ENCODE measurements at regions not wholly inside any gene's neighbourhood (a gene's known extent, or its start where the extent isn't known, plus 50 kb on each side); places are given as distances from the start of the nearest gene placed in this dataset.

DNA sequence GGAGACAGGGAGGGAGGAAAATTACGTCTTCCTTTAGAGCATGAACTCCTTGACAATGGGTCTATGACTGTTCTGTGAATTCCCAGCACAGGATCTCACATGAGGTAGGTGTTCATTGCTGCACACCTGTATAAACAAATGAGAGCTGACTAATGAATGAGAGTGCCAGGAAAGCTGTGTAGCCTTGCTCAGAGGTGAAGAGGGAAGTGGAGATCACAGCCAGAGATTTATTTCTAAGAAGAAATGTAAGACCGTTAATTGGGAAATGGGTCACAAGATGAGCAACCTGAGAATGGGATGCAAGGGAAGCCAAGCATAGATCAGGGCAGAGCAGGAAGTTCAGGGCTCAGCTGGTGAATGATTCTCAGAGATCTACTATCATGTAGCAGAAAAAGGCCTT is 295.1 kb downstream of the CDK5RAP2 start:
- H3K27ac ChIP-seq (ENCODE audit: low read depth in 1 of 2, low read length in 1 of 2) = no peak overlapping the region
- H3K4me3 ChIP-seq (ENCODE audit: low read length in 2 of 2) = no peak overlapping the region
- no peaks in the 10 kb centered on the region for H3K27me3 ChIP-seq (ENCODE audit: control insufficient read depth in 2 of 2, insufficient read depth in 1 of 2, low read length in 1 of 2)
- WGBS = 82% methylated on average over 2 of the region's 2 CpGs
- no peak for DNase-seq (ENCODE audit: low read depth in 6 of 9, low spot score in 9 of 9)
- H3K9me3 ChIP-seq (ENCODE audit: control insufficient read depth in 2 of 2, insufficient read depth in 1 of 2, low read length in 1 of 2) = no peaks in the 10 kb centered on the region
- H3K4me1 ChIP-seq (ENCODE audit: control insufficient read depth in 2 of 2, insufficient read depth in 2 of 2, low read length in 2 of 2) = no peaks in the 10 kb centered on the region
- H3K36me3 ChIP-seq (ENCODE audit: control insufficient read depth in 2 of 2, insufficient read depth in 2 of 2, low read length in 1 of 2) = no peaks in the 10 kb centered on the region

DNA sequence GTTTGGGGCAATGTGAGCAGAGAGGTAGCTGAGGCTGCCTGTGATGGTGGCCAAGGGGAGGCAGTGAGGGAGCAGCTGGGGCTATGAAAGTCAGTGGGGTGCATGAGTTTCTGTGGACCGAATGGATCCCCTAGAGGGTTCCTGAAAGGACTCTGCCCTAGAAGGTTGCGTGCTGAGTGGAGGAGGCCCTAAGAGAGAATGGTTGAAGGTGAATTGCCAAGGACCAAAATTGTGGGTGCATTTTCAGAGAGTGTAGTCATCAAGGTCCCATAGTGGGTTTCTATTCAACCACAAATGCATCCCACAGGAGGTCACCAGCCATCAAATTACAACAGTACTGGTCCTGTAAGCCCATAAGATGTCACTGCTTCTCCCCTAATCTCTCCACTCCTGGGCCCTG is 298.3 kb downstream of the CDK5RAP2 start:
- no peak for DNase-seq (ENCODE audit: low read depth in 6 of 9, low spot score in 9 of 9)
- Histone ChIP-seq H3K4me3 (ENCODE audit: low read length in 2 of 2) (no peak overlapping the region), H3K9me3 (ENCODE audit: control insufficient read depth in 2 of 2, insufficient read depth in 1 of 2, low read length in 1 of 2) (no peaks in the 10 kb centered on the region), H3K4me1 (ENCODE audit: control insufficient read depth in 2 of 2, insufficient read depth in 2 of 2, low read length in 2 of 2) (no peaks in the 10 kb centered on the region), H3K27me3 (ENCODE audit: control insufficient read depth in 2 of 2, insufficient read depth in 1 of 2, low read length in 1 of 2) (no peaks in the 10 kb centered on the region), H3K27ac (ENCODE audit: low read depth in 1 of 2, low read length in 1 of 2) (no peak overlapping the region), H3K36me3 (ENCODE audit: control insufficient read depth in 2 of 2, insufficient read depth in 2 of 2, low read length in 1 of 2) (no peaks in the 10 kb centered on the region)
- WGBS = 94% methylated on average over 2 of the region's 2 CpGs

DNA sequence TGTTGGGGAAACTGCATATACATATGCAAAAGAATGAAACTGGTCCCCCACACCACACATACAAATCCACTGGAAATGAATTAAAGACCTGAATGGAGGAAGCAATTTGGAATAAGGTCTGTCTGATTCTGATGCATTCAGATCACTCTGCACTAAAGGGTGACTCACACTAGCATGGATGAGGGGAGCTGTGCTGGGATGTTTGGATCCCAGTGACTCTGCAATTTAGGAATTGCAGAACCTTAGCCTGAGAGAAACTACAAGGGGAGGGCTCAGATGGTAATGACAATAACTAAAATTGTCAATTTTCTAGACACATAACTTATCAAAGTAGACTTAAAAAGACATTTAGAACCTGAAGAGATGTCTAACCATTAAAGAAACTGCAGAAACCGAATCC is 312.0 kb downstream of the CDK5RAP2 start:
- H3K4me1 ChIP-seq (ENCODE audit: control insufficient read depth in 2 of 2, insufficient read depth in 2 of 2, low read length in 2 of 2) = no peaks in the 10 kb centered on the region
- H3K27me3 ChIP-seq (ENCODE audit: control insufficient read depth in 2 of 2, insufficient read depth in 1 of 2, low read length in 1 of 2) = no peaks in the 10 kb centered on the region
- WGBS = 91% methylated on average over 1 of the region's 1 CpG
- no peaks in the 10 kb centered on the region for H3K9me3 ChIP-seq (ENCODE audit: control insufficient read depth in 2 of 2, insufficient read depth in 1 of 2, low read length in 1 of 2)
- no peak overlapping the region for H3K4me3 ChIP-seq (ENCODE audit: low read length in 2 of 2)
- no peak for DNase-seq (ENCODE audit: low read depth in 6 of 9, low spot score in 9 of 9)
- H3K36me3 ChIP-seq (ENCODE audit: control insufficient read depth in 2 of 2, insufficient read depth in 2 of 2, low read length in 1 of 2) = no peaks in the 10 kb centered on the region
- H3K27ac ChIP-seq (ENCODE audit: low read depth in 1 of 2, low read length in 1 of 2) = no peak overlapping the region

DNA sequence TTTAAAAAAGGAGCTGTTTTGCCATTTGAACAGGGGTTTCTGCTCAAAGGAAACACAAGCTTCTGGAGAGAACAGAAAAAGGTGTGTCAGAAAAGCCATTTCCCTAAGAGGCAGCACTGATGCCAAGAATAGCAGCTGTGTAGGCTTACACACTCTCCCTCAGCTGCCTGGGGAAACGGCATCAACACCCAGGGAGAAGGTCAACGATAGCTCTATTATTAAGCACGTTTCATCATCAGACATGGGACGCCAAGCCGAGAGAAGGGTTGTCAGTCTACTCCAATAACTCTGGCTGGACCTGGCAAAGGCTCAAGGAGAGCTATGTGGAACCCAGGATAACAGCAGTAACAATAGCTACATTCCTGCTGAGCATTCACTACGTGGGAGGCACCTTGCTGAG is 314.2 kb downstream of the CDK5RAP2 start:
- H3K27me3 ChIP-seq (ENCODE audit: control insufficient read depth in 2 of 2, insufficient read depth in 1 of 2, low read length in 1 of 2) = no peaks in the 10 kb centered on the region
- no peaks in the 10 kb centered on the region for H3K9me3 ChIP-seq (ENCODE audit: control insufficient read depth in 2 of 2, insufficient read depth in 1 of 2, low read length in 1 of 2)
- DNase-seq (ENCODE audit: low read depth in 6 of 9, low spot score in 9 of 9) = peak in 1 of 9 donors; percentile 10
- no peak overlapping the region for H3K4me3 ChIP-seq (ENCODE audit: low read length in 2 of 2)
- H3K27ac ChIP-seq (ENCODE audit: low read depth in 1 of 2, low read length in 1 of 2) = no peak overlapping the region
- H3K4me1 ChIP-seq (ENCODE audit: control insufficient read depth in 2 of 2, insufficient read depth in 2 of 2, low read length in 2 of 2) = no peaks in the 10 kb centered on the region
- H3K36me3 ChIP-seq (ENCODE audit: control insufficient read depth in 2 of 2, insufficient read depth in 2 of 2, low read length in 1 of 2) = no peaks in the 10 kb centered on the region
- WGBS = 79% methylated on average over 6 of the region's 6 CpGs

DNA sequence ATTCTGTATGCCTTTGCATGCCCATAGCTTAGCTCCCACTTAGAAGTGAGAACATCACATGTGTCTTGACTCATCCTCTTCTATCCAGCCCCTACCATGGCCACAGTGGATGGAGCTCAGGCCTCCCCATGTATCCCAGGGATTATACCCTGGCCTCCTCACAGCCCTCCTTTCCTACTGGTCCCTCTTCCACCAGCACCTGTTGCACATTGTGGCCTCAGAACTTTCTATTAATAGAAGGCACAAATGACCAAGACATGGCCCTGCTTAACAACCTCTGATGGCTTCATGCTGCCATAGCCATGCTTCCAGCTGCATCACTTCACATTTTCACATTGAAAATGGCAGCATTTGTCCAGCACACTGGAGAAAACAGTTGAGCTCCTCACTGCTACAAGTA is 315.4 kb downstream of the CDK5RAP2 start:
- Histone ChIP-seq H3K36me3 (ENCODE audit: control insufficient read depth in 2 of 2, insufficient read depth in 2 of 2, low read length in 1 of 2) (no peaks in the 10 kb centered on the region), H3K27me3 (ENCODE audit: control insufficient read depth in 2 of 2, insufficient read depth in 1 of 2, low read length in 1 of 2) (no peaks in the 10 kb centered on the region), H3K27ac (ENCODE audit: low read depth in 1 of 2, low read length in 1 of 2) (no peak overlapping the region), H3K9me3 (ENCODE audit: control insufficient read depth in 2 of 2, insufficient read depth in 1 of 2, low read length in 1 of 2) (no peaks in the 10 kb centered on the region), H3K4me1 (ENCODE audit: control insufficient read depth in 2 of 2, insufficient read depth in 2 of 2, low read length in 2 of 2) (no peaks in the 10 kb centered on the region), H3K4me3 (ENCODE audit: low read length in 2 of 2) (no peak overlapping the region)
- no peak for DNase-seq (ENCODE audit: low read depth in 6 of 9, low spot score in 9 of 9)

DNA sequence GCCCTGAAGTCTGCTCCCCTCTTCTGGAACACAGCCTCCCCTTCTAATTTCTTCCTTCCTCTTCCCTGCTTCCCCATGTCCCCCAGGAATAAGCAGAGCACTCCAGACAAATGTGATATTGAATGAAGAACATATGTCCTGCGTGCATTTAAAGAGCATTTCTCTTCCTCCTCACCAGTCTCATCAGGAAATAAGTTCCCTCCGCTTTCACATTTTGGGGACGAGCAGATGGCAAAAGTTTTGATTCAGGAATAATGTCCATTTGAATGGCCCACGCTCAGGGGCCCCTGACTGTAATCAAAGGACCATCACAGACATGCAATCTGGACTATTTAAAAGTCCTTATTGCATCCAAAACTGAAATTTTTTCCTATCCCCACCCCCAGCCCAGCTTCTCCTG is 316.1 kb downstream of the CDK5RAP2 start:
- H3K4me1 ChIP-seq (ENCODE audit: control insufficient read depth in 2 of 2, insufficient read depth in 2 of 2, low read length in 2 of 2) = no peaks in the 10 kb centered on the region
- DNase-seq (ENCODE audit: low read depth in 6 of 9, low spot score in 9 of 9) = no peak
- no peak overlapping the region for H3K4me3 ChIP-seq (ENCODE audit: low read length in 2 of 2)
- no peak overlapping the region for H3K27ac ChIP-seq (ENCODE audit: low read depth in 1 of 2, low read length in 1 of 2)
- H3K27me3 ChIP-seq (ENCODE audit: control insufficient read depth in 2 of 2, insufficient read depth in 1 of 2, low read length in 1 of 2) = no peaks in the 10 kb centered on the region
- no peaks in the 10 kb centered on the region for H3K9me3 ChIP-seq (ENCODE audit: control insufficient read depth in 2 of 2, insufficient read depth in 1 of 2, low read length in 1 of 2)
- 88% methylated on average over 4 of the region's 4 CpGs for WGBS
- H3K36me3 ChIP-seq (ENCODE audit: control insufficient read depth in 2 of 2, insufficient read depth in 2 of 2, low read length in 1 of 2) = no peaks in the 10 kb centered on the region

DNA sequence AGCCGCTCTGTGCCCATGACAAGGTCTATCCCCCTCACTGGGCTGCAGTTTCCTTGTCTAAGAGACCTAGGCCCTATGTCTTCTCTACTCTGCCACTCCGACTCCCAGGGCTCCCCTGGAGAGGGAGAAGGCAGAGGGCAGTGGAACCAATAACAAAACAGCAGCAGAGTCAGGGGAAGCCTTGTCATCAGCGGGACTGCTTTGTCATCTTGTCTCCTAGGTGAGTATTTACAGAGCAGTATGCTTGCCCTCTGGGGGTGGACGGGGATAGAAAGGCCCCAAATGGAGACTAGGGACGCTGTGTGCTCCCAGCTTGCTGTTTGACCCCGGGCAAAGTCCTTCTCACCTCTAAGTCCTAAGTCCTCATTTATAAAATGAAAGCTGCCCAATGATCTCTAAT is 318.5 kb downstream of the CDK5RAP2 start:
- Histone ChIP-seq H3K27ac (ENCODE audit: low read depth in 1 of 2, low read length in 1 of 2) (no peak overlapping the region), H3K4me1 (ENCODE audit: control insufficient read depth in 2 of 2, insufficient read depth in 2 of 2, low read length in 2 of 2) (no peaks in the 10 kb centered on the region), H3K9me3 (ENCODE audit: control insufficient read depth in 2 of 2, insufficient read depth in 1 of 2, low read length in 1 of 2) (no peaks in the 10 kb centered on the region), H3K4me3 (ENCODE audit: low read length in 2 of 2) (no peak overlapping the region), H3K36me3 (ENCODE audit: control insufficient read depth in 2 of 2, insufficient read depth in 2 of 2, low read length in 1 of 2) (no peaks in the 10 kb centered on the region), H3K27me3 (ENCODE audit: control insufficient read depth in 2 of 2, insufficient read depth in 1 of 2, low read length in 1 of 2) (no peaks in the 10 kb centered on the region)
- WGBS = 84% methylated on average over 6 of the region's 6 CpGs
- no peak for DNase-seq (ENCODE audit: low read depth in 6 of 9, low spot score in 9 of 9)

DNA sequence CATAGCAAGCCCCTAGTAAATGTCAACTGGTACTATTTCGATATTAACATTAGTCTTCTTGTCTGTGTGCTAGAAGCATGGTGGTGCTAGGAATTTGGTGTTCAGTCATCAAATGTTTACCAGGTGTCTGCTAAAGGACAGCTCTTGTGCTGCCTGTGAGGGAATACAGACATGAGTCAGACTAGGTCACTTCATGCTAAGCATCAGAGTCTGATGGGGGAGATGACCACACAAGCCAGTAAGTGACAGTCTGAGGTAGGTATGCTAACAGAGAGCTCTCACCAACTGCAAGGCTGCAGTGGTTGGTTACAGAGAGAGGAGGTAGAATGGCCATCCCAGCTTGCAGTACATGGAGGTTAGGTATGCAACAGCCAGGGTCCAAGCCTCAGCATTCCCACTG is 320.9 kb downstream of the CDK5RAP2 start:
- WGBS = 96% methylated on average over 1 of the region's 1 CpG
- Histone ChIP-seq H3K27ac (ENCODE audit: low read depth in 1 of 2, low read length in 1 of 2) (no peak overlapping the region), H3K9me3 (ENCODE audit: control insufficient read depth in 2 of 2, insufficient read depth in 1 of 2, low read length in 1 of 2) (no peaks in the 10 kb centered on the region), H3K27me3 (ENCODE audit: control insufficient read depth in 2 of 2, insufficient read depth in 1 of 2, low read length in 1 of 2) (no peaks in the 10 kb centered on the region), H3K4me1 (ENCODE audit: control insufficient read depth in 2 of 2, insufficient read depth in 2 of 2, low read length in 2 of 2) (no peaks in the 10 kb centered on the region), H3K4me3 (ENCODE audit: low read length in 2 of 2) (no peak overlapping the region), H3K36me3 (ENCODE audit: control insufficient read depth in 2 of 2, insufficient read depth in 2 of 2, low read length in 1 of 2) (no peaks in the 10 kb centered on the region)
- no peak for DNase-seq (ENCODE audit: low read depth in 6 of 9, low spot score in 9 of 9)

DNA sequence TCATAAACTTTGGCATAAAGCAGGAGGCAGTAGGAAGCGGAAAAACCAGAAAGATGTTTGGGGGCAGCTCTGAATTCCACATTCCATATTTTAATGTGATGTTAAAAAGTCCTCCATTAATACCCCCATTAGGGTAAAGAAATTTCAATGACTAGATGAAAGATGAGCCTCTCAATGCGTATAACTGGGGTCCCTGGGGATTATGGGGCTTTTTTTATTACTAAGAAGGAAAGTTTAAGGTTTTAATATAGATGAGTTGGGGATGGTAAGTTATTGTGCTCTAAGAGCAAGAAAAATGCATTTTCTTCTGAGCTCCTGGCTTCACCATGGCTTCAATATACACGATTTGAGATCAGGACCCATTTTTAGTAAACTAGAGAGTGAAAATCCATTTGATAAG is 321.9 kb downstream of the CDK5RAP2 start:
- Histone ChIP-seq H3K4me3 (ENCODE audit: low read length in 2 of 2) (no peak overlapping the region), H3K36me3 (ENCODE audit: control insufficient read depth in 2 of 2, insufficient read depth in 2 of 2, low read length in 1 of 2) (no peaks in the 10 kb centered on the region), H3K4me1 (ENCODE audit: control insufficient read depth in 2 of 2, insufficient read depth in 2 of 2, low read length in 2 of 2) (no peaks in the 10 kb centered on the region), H3K9me3 (ENCODE audit: control insufficient read depth in 2 of 2, insufficient read depth in 1 of 2, low read length in 1 of 2) (no peaks in the 10 kb centered on the region), H3K27me3 (ENCODE audit: control insufficient read depth in 2 of 2, insufficient read depth in 1 of 2, low read length in 1 of 2) (no peaks in the 10 kb centered on the region), H3K27ac (ENCODE audit: low read depth in 1 of 2, low read length in 1 of 2) (no peak overlapping the region)
- no peak for DNase-seq (ENCODE audit: low read depth in 6 of 9, low spot score in 9 of 9)
- WGBS = 85% methylated on average over 3 of the region's 3 CpGs

DNA sequence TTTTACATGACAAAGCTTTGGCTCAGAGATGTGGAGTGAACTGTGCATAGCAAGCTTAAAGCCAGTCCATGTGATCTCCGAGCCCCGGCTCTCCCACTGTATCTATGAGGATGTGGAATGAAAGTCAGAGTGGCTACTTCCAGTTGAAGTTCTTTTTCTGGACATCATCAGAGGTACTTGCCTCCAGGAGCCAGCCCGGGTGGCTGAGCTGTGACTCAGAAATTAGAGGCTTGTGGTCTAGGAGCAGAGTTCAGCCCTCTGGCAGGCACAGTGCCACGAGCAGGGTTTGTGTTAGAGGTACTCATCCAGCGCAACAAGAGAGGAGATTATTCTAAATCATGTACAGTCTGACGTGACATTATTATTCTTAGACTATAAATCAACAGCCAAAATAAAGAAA is 322.5 kb downstream of the CDK5RAP2 start:
- 86% methylated on average over 6 of the region's 6 CpGs for WGBS
- no peak for DNase-seq (ENCODE audit: low read depth in 6 of 9, low spot score in 9 of 9)
- H3K9me3 ChIP-seq (ENCODE audit: control insufficient read depth in 2 of 2, insufficient read depth in 1 of 2, low read length in 1 of 2) = no peaks in the 10 kb centered on the region
- H3K4me3 ChIP-seq (ENCODE audit: low read length in 2 of 2) = no peak overlapping the region
- H3K27me3 ChIP-seq (ENCODE audit: control insufficient read depth in 2 of 2, insufficient read depth in 1 of 2, low read length in 1 of 2) = no peaks in the 10 kb centered on the region
- H3K27ac ChIP-seq (ENCODE audit: low read depth in 1 of 2, low read length in 1 of 2) = no peak overlapping the region
- H3K4me1 ChIP-seq (ENCODE audit: control insufficient read depth in 2 of 2, insufficient read depth in 2 of 2, low read length in 2 of 2) = no peaks in the 10 kb centered on the region
- no peaks in the 10 kb centered on the region for H3K36me3 ChIP-seq (ENCODE audit: control insufficient read depth in 2 of 2, insufficient read depth in 2 of 2, low read length in 1 of 2)

Measured in thymus (tissue), 11 donors.